ENCODE measurements at regions not wholly inside any gene's neighbourhood (a gene's known extent, or its start where the extent isn't known, plus 50 kb on each side); places are given as distances from the start of the nearest gene placed in this dataset.
A peak's percentile ranks its signal among the peaks of the same experiment; 100 is the strongest.

DNA sequence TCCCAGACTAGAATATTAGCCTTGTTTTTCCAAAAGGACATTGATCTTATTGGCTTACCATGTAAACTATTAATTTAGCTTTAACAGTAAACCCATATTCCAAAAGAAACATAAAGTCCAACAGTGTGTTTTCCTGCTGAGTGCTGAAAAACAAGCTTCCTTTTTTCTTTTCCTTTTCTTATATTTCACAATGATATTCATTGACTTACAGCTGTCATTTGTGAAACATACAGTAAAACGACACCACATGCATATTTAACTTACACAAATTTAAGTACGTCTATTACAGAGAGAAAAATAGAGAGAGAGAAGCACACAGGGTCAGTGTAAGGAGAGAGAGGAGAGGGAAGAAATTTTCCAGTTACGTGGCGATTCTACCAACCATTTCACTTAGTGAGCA, 543.9 kb upstream of the JARID2 start:
- peaks cover 9% of the 10 kb centered on the region for H3K4me1 ChIP-seq (ENCODE audit: control insufficient read depth, extremely low read depth, insufficient read depth, low read length)
- no peak overlapping the region for H3K4me2 ChIP-seq (ENCODE audit: extremely low read depth, insufficient read depth, low read length)
- H2AFZ ChIP-seq (ENCODE audit: low read length) = no peak overlapping the region
- H3K9ac ChIP-seq (ENCODE audit: insufficient read depth, low read length) = no peak overlapping the region
- H4K20me1 ChIP-seq (ENCODE audit: control insufficient read depth, extremely low read depth, insufficient read depth, low read length) = no peaks in the 10 kb centered on the region
- H3K27me3 ChIP-seq (ENCODE audit: control insufficient read depth, insufficient read depth, low read length) = no peaks in the 10 kb centered on the region
- no peak overlapping the region for H3K4me3 ChIP-seq (replicated peaks in 1 of 4; ENCODE audit: control extremely low read depth in 1 of 4, insufficient read depth in 1 of 4, low read depth in 3 of 4, low read length in 4 of 4)
- no peak for TF ChIP-seq CTCF (conservative IDR thresholded peaks at IDR 0.05 in 1 of 2, IDR thresholded peaks at IDR 0.05 in 1 of 2; ENCODE audit: low read depth in 1 of 2, low read length in 2 of 2)
- TF ChIP-seq EZH2 (IDR thresholded peaks at IDR 0.05; ENCODE audit: low read length, missing control alignments) = no peak
- H3K79me2 ChIP-seq (ENCODE audit: control insufficient read depth, insufficient read depth, low read length) = no peaks in the 10 kb centered on the region
- H3K36me3 ChIP-seq (ENCODE audit: control insufficient read depth, insufficient read depth, low read length) = no peaks in the 10 kb centered on the region
- no peak for DNase-seq (ENCODE audit: low read depth in 2 of 2)
- no peak overlapping the region for H3K27ac ChIP-seq (ENCODE audit: insufficient read depth, low read length)
- H3K9me3 ChIP-seq (ENCODE audit: control insufficient read depth, insufficient read depth, low read depth, low read length) = no peaks in the 10 kb centered on the region

GRCh38 chr6:14702678-14703077, 543.2 kb upstream of the JARID2 start:
- TF ChIP-seq EZH2 (IDR thresholded peaks at IDR 0.05; ENCODE audit: low read length, missing control alignments) (no peak), CTCF (conservative IDR thresholded peaks at IDR 0.05 in 1 of 2, IDR thresholded peaks at IDR 0.05 in 1 of 2; ENCODE audit: low read depth in 1 of 2, low read length in 2 of 2) (no peak)
- Histone ChIP-seq H4K20me1 (ENCODE audit: control insufficient read depth, extremely low read depth, insufficient read depth, low read length) (no peaks in the 10 kb centered on the region), H3K36me3 (ENCODE audit: control insufficient read depth, insufficient read depth, low read length) (no peaks in the 10 kb centered on the region), H3K4me2 (ENCODE audit: extremely low read depth, insufficient read depth, low read length) (no peak overlapping the region), H3K4me1 (ENCODE audit: control insufficient read depth, extremely low read depth, insufficient read depth, low read length) (peaks cover 12% of the 10 kb centered on the region), H3K27me3 (ENCODE audit: control insufficient read depth, insufficient read depth, low read length) (no peaks in the 10 kb centered on the region), H3K9ac (ENCODE audit: insufficient read depth, low read length) (no peak overlapping the region), H3K4me3 (replicated peaks in 1 of 4; ENCODE audit: control extremely low read depth in 1 of 4, insufficient read depth in 1 of 4, low read depth in 3 of 4, low read length in 4 of 4) (no peak overlapping the region), H3K27ac (ENCODE audit: insufficient read depth, low read length) (no peak overlapping the region), H2AFZ (ENCODE audit: low read length) (no peak overlapping the region), H3K9me3 (ENCODE audit: control insufficient read depth, insufficient read depth, low read depth, low read length) (no peaks in the 10 kb centered on the region), H3K79me2 (ENCODE audit: control insufficient read depth, insufficient read depth, low read length) (no peaks in the 10 kb centered on the region)
- no peak for DNase-seq (ENCODE audit: low read depth in 2 of 2)

GRCh38 chr6:14703586-14703985, 542.3 kb upstream of the JARID2 start:
- no peak overlapping the region for H3K4me2 ChIP-seq (ENCODE audit: extremely low read depth, insufficient read depth, low read length)
- H3K4me1 ChIP-seq (ENCODE audit: control insufficient read depth, extremely low read depth, insufficient read depth, low read length) = peaks cover 12% of the 10 kb centered on the region
- TF ChIP-seq CTCF (conservative IDR thresholded peaks at IDR 0.05 in 1 of 2, IDR thresholded peaks at IDR 0.05 in 1 of 2; ENCODE audit: low read depth in 1 of 2, low read length in 2 of 2) (no peak), EZH2 (IDR thresholded peaks at IDR 0.05; ENCODE audit: low read length, missing control alignments) (no peak)
- H3K9ac ChIP-seq (ENCODE audit: insufficient read depth, low read length) = no peak overlapping the region
- H3K9me3 ChIP-seq (ENCODE audit: control insufficient read depth, insufficient read depth, low read depth, low read length) = no peaks in the 10 kb centered on the region
- no peak overlapping the region for H3K4me3 ChIP-seq (replicated peaks in 1 of 4; ENCODE audit: control extremely low read depth in 1 of 4, insufficient read depth in 1 of 4, low read depth in 3 of 4, low read length in 4 of 4)
- no peak overlapping the region for H3K27ac ChIP-seq (ENCODE audit: insufficient read depth, low read length)
- H3K27me3 ChIP-seq (ENCODE audit: control insufficient read depth, insufficient read depth, low read length) = no peaks in the 10 kb centered on the region
- no peak overlapping the region for H2AFZ ChIP-seq (ENCODE audit: low read length)
- H3K36me3 ChIP-seq (ENCODE audit: control insufficient read depth, insufficient read depth, low read length) = no peaks in the 10 kb centered on the region
- DNase-seq (ENCODE audit: low read depth in 2 of 2) = peak; percentile 53 to 95
- H3K79me2 ChIP-seq (ENCODE audit: control insufficient read depth, insufficient read depth, low read length) = no peaks in the 10 kb centered on the region
- H4K20me1 ChIP-seq (ENCODE audit: control insufficient read depth, extremely low read depth, insufficient read depth, low read length) = no peaks in the 10 kb centered on the region
